ENCODE measurements at regions not wholly inside any gene's neighbourhood (a gene's known extent, or its start where the extent isn't known, plus 50 kb on each side); places are given as distances from the start of the nearest gene placed in this dataset.

- Histone ChIP-seq H3K27me3 (ENCODE audit: low read length) (no peaks in the 10 kb centered on the region), H3K4me2 (ENCODE audit: low read length) (no peak overlapping the region), H3K4me3 (ENCODE audit: low read length) (no peak overlapping the region), H3K4me1 (ENCODE audit: insufficient read depth, low read length) (no peaks in the 10 kb centered on the region), H4K20me1 (ENCODE audit: low read length) (no peaks in the 10 kb centered on the region), H3F3A (ENCODE audit: low read length, unreplicated experiment) (no peaks in the 10 kb centered on the region), H3K9me2 (replicated peaks; ENCODE audit: low read length) (no peaks in the 10 kb centered on the region), H3K27ac (ENCODE audit: low read length) (no peak overlapping the region), H3K9me3 (ENCODE audit: low read length) (no peaks in the 10 kb centered on the region), H2AFZ (ENCODE audit: low read length) (no peak overlapping the region), H3K9ac (ENCODE audit: low read length) (no peak overlapping the region), H3K36me3 (ENCODE audit: low read depth, low read length) (peaks cover 17% of the 10 kb centered on the region; the same call in 1 of the 2 replicates), H3K79me2 (ENCODE audit: low read length) (no peaks in the 10 kb centered on the region)
- no TSS peak for BruUV-seq (replicated peaks)
- no peak for DNase-seq
- intact Hi-C loops (cut with micrococcal nuclease) = no loop called here
- ChIA-PET CTCF (no interaction called here), POLR2A (ENCODE audit: unreplicated experiment) (no interaction called here)
- TF ChIP-seq CTCF (conservative IDR thresholded peaks at IDR 0.05; ENCODE audit: low read depth, low read length) (no peak), EZH2phosphoT487 (IDR thresholded peaks at IDR 0.05; ENCODE audit: borderline replicate concordance, low read length) (no peak), EZH2 (IDR thresholded peaks at IDR 0.05; ENCODE audit: low read length, unreplicated experiment) (no peak)
- ATAC-seq = no peak
These were observed 401.4 kb downstream of the PCNX1 start for GRCh38 chr14:71308671-71309070.

- no peaks in the 10 kb centered on the region for H3K9me2 ChIP-seq (replicated peaks; ENCODE audit: low read length)
- no peak overlapping the region for H3K9ac ChIP-seq (ENCODE audit: low read length)
- POLR2A ChIA-PET (ENCODE audit: unreplicated experiment) = no interaction called here
- H3K36me3 ChIP-seq (ENCODE audit: low read depth, low read length) = peaks cover 16% of the 10 kb centered on the region; the same call in 1 of the 2 replicates
- CTCF ChIA-PET = interaction anchor here (0.6 to 0.7 kb wide), 2 partner anchors 122 to 167 kb away, joined by 3 to 4 read pairs; no protein-coding TSS in a partner anchor
- no peak overlapping the region for H3K4me2 ChIP-seq (ENCODE audit: low read length)
- DNase-seq (no peak), ATAC-seq (no peak)
- H3K4me3 ChIP-seq (ENCODE audit: low read length) = no peak overlapping the region
- H3K27ac ChIP-seq (ENCODE audit: low read length) = no peak overlapping the region
- TF ChIP-seq EZH2 (IDR thresholded peaks at IDR 0.05; ENCODE audit: low read length, unreplicated experiment) (no peak), CTCF (conservative IDR thresholded peaks at IDR 0.05; ENCODE audit: low read depth, low read length) (peak; percentile 53)
- no peaks in the 10 kb centered on the region for H4K20me1 ChIP-seq (ENCODE audit: low read length)
- BruUV-seq (replicated peaks) = no TSS peak
- H3K27me3 ChIP-seq (ENCODE audit: low read length) = no peaks in the 10 kb centered on the region
- no peak overlapping the region for H2AFZ ChIP-seq (ENCODE audit: low read length)
- no peaks in the 10 kb centered on the region for H3K9me3 ChIP-seq (ENCODE audit: low read length)
- intact Hi-C loops (cut with micrococcal nuclease) = no loop called here
- H3K79me2 ChIP-seq (ENCODE audit: low read length) = no peaks in the 10 kb centered on the region
- H3K4me1 ChIP-seq (ENCODE audit: insufficient read depth, low read length) = no peaks in the 10 kb centered on the region
- no peaks in the 10 kb centered on the region for H3F3A ChIP-seq (ENCODE audit: low read length, unreplicated experiment)
These were observed 402.5 kb downstream of the PCNX1 start for GRCh38 chr14:71309756-71310155.

- Histone ChIP-seq H3K4me3 (ENCODE audit: low read length) (no peak overlapping the region), H3K4me1 (ENCODE audit: insufficient read depth, low read length) (no peaks in the 10 kb centered on the region), H3F3A (ENCODE audit: low read length, unreplicated experiment) (no peaks in the 10 kb centered on the region), H3K9me2 (replicated peaks; ENCODE audit: low read length) (no peaks in the 10 kb centered on the region), H3K27me3 (ENCODE audit: low read length) (no peaks in the 10 kb centered on the region), H3K36me3 (ENCODE audit: low read depth, low read length) (peaks cover 8% of the 10 kb centered on the region; the same call in 1 of the 2 replicates), H3K9ac (ENCODE audit: low read length) (no peak overlapping the region), H3K4me2 (ENCODE audit: low read length) (no peak overlapping the region), H3K9me3 (ENCODE audit: low read length) (no peaks in the 10 kb centered on the region), H4K20me1 (ENCODE audit: low read length) (no peaks in the 10 kb centered on the region), H2AFZ (ENCODE audit: low read length) (no peak overlapping the region), H3K79me2 (ENCODE audit: low read length) (no peaks in the 10 kb centered on the region), H3K27ac (ENCODE audit: low read length) (no peak overlapping the region)
- ChIA-PET POLR2A (ENCODE audit: unreplicated experiment) (no interaction called here), CTCF (no interaction called here)
- intact Hi-C loops (cut with micrococcal nuclease) = no loop called here
- no peak for ATAC-seq
- DNase-seq = no peak
- BruUV-seq (replicated peaks) = no TSS peak
- no peak for TF ChIP-seq CTCF (conservative IDR thresholded peaks at IDR 0.05; ENCODE audit: low read depth, low read length)
- TF ChIP-seq EZH2phosphoT487 (IDR thresholded peaks at IDR 0.05; ENCODE audit: borderline replicate concordance, low read length) = no peak
- no peak for TF ChIP-seq EZH2 (IDR thresholded peaks at IDR 0.05; ENCODE audit: low read length, unreplicated experiment)
These were observed 403.8 kb downstream of the PCNX1 start for GRCh38 chr14:71311061-71311460.
